ENCODE measurements at regions not wholly inside any gene's neighbourhood (a gene's known extent, or its start where the extent isn't known, plus 50 kb on each side); places are given as distances from the start of the nearest gene placed in this dataset.

GRCh38 chr18:40624959-40625358 lies 1330.1 kb upstream of the PIK3C3 start:
- TF ChIP-seq CTCF (IDR thresholded peaks at IDR 0.05) (no peak), EZH2phosphoT487 (IDR thresholded peaks at IDR 0.05) (no peak), EZH2 (IDR thresholded peaks at IDR 0.05) (no peak)
